PC-3 (cell line): ENCODE measurements at regions not wholly inside any gene's neighbourhood (a gene's known extent, or its start where the extent isn't known, plus 50 kb on each side); places are given as distances from the start of the nearest gene placed in this dataset.

ENCODE experiments used
- EZH2 ChIP-seq: fragments of 300-600 bp; sonication (generic); IDR thresholded peaks from one replicate; pipeline ENCODE4 v1.6.1; 2017; ENCODE audit warnings: antibody characterized with exemption, mild to moderate bottlenecking, low read length; ENCODE audit not compliant: unreplicated experiment
- EZH2phosphoT487 ChIP-seq: fragments of 300-600 bp; sonication (generic); IDR thresholded peaks from 2 replicates; pipeline ENCODE4 v1.6.1; 2018; ENCODE audit warnings: mild to moderate bottlenecking, antibody characterized with exemption, low read length, borderline replicate concordance
- TF ChIP-seq, protein P1 (sequence below): fragments of 300-600 bp; sonication (generic); conservative IDR thresholded peaks from 2 replicates; pipeline ENCODE4 v1.5.1; 2017; ENCODE audit warnings: antibody characterized with exemption, low read depth, mild to moderate bottlenecking, low read length

- TF ChIP-seq, protein P1, sequence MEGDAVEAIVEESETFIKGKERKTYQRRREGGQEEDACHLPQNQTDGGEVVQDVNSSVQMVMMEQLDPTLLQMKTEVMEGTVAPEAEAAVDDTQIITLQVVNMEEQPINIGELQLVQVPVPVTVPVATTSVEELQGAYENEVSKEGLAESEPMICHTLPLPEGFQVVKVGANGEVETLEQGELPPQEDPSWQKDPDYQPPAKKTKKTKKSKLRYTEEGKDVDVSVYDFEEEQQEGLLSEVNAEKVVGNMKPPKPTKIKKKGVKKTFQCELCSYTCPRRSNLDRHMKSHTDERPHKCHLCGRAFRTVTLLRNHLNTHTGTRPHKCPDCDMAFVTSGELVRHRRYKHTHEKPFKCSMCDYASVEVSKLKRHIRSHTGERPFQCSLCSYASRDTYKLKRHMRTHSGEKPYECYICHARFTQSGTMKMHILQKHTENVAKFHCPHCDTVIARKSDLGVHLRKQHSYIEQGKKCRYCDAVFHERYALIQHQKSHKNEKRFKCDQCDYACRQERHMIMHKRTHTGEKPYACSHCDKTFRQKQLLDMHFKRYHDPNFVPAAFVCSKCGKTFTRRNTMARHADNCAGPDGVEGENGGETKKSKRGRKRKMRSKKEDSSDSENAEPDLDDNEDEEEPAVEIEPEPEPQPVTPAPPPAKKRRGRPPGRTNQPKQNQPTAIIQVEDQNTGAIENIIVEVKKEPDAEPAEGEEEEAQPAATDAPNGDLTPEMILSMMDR: no peak
- TF ChIP-seq EZH2 (no peak), EZH2phosphoT487 (no peak)
These were observed 157.2 kb downstream of the RNF152 start for GRCh38 chr18:61735564-61736102.
